Stimulated activated CD4-positive, alpha-beta T cell treated with anti-CD3 and anti-CD28 coated beads, Interleukin-2, amount 100 ng/mL, for 48 hours (primary cell): ENCODE measurements at regions not wholly inside any gene's neighbourhood (a gene's known extent, or its start where the extent isn't known, plus 50 kb on each side); places are given as distances from the start of the nearest gene placed in this dataset.
"Not testable (repeated sequence)": the region's sequence is repeated elsewhere in the genome, so short reads cannot be mapped to it uniquely, and the experiment has no call there.

ENCODE experiments used
- DNase-seq, 2 donors: peaks; one replicate each; pipeline ENCODE4 v3.0.0-alpha.2; 2020

- no peak for DNase-seq
Measured at GRCh38 chr16:64718486-64718885, 403.4 kb downstream of the CDH11 start.

GRCh38 chr16:64717871-64718270, 404.0 kb downstream of the CDH11 start:
- no peak for DNase-seq

- no peak for DNase-seq
Measured at GRCh38 chr16:64715624-64716023, 406.2 kb downstream of the CDH11 start.

- no peak for DNase-seq
Measured at GRCh38 chr16:64712026-64712425, 409.8 kb downstream of the CDH11 start.

GRCh38 chr16:64711596-64711995, 410.3 kb downstream of the CDH11 start:
- no peak for DNase-seq

- DNase-seq, result no peak
Measured at GRCh38 chr16:64711026-64711425, 410.8 kb downstream of the CDH11 start.

- no peak for DNase-seq
Measured at GRCh38 chr16:64705443-64705842, 416.4 kb downstream of the CDH11 start.

GRCh38 chr16:64704386-64704785, 417.5 kb downstream of the CDH11 start:
- DNase-seq, result no peak

GRCh38 chr16:64702415-64702814, 419.4 kb downstream of the CDH11 start:
- DNase-seq, result no peak

- DNase-seq, result no peak
Measured at GRCh38 chr16:64700628-64701027, 421.2 kb downstream of the CDH11 start.

- DNase-seq, result no peak
Measured at GRCh38 chr16:64696866-64697265, 425.0 kb downstream of the CDH11 start.

GRCh38 chr16:64695684-64696083, 426.2 kb downstream of the CDH11 start:
- DNase-seq, result no peak

- DNase-seq, result no peak
Measured at GRCh38 chr16:64693946-64694345, 427.9 kb downstream of the CDH11 start.

GRCh38 chr16:64687786-64688185, 434.1 kb downstream of the CDH11 start:
- DNase-seq, result no peak

- DNase-seq, result no peak
Measured at GRCh38 chr16:64687123-64687522, 434.7 kb downstream of the CDH11 start.

- DNase-seq, result no peak
Measured at GRCh38 chr16:64679976-64680690, 441.7 kb downstream of the CDH11 start.

GRCh38 chr16:64669573-64669972, 452.3 kb downstream of the CDH11 start:
- DNase-seq, result no peak

GRCh38 chr16:64667334-64667877, 454.5 kb downstream of the CDH11 start:
- no peak for DNase-seq

GRCh38 chr16:64662312-64662711, 459.6 kb downstream of the CDH11 start:
- not testable (repeated sequence) for DNase-seq

GRCh38 chr16:64659866-64660265, 462.0 kb downstream of the CDH11 start:
- DNase-seq, result no peak

GRCh38 chr16:64657316-64658011, 464.4 kb downstream of the CDH11 start:
- DNase-seq, result no peak

- no peak for DNase-seq
Measured at GRCh38 chr16:64656471-64656870, 465.4 kb downstream of the CDH11 start.

- DNase-seq, result no peak
Measured at GRCh38 chr16:64654178-64654577, 467.7 kb downstream of the CDH11 start.

- no peak for DNase-seq
Measured at GRCh38 chr16:64648282-64648681, 473.6 kb downstream of the CDH11 start.
